ENCODE measurements at regions not wholly inside any gene's neighbourhood (a gene's known extent, or its start where the extent isn't known, plus 50 kb on each side); places are given as distances from the start of the nearest gene placed in this dataset.

DNA sequence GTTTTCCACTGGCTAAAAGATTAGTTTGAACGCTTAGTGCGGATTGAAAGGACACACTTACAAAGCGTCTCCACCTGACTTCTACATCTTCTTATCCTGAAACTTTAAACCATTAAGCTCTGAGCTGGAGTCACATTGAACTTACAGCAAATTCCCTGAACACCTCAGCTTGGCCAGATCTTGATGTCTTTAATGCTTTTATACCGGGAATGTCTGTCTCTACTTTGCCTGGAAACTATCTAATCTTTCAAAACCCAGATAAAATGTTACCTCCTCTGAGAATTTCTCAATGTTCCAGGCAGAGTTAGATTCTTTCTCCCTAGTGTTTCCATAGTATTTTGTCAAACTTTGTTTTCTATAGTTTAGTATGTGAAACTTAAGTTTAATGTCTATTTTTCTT, 179.9 kb downstream of the DTHD1 start:
- H3K27me3 Mint-ChIP-seq = peaks cover 1% of the 10 kb centered on the region
- no peaks in the 10 kb centered on the region for H3K36me3 Mint-ChIP-seq (ENCODE audit: low read depth)
- H3K9me3 Mint-ChIP-seq = no peaks in the 10 kb centered on the region
- intact Hi-C loops (cut with micrococcal nuclease) = no loop called here
- H3K4me1 Mint-ChIP-seq (ENCODE audit: low read depth) = no peaks in the 10 kb centered on the region
- no peak overlapping the region for H3K4me3 Mint-ChIP-seq
- H3K27ac Mint-ChIP-seq = no peak overlapping the region

- Mint-ChIP-seq H3K27me3 (peaks cover 1% of the 10 kb centered on the region), H3K4me3 (no peak overlapping the region), H3K9me3 (no peaks in the 10 kb centered on the region), H3K4me1 (ENCODE audit: low read depth) (no peaks in the 10 kb centered on the region), H3K27ac (no peak overlapping the region), H3K36me3 (ENCODE audit: low read depth) (no peaks in the 10 kb centered on the region)
- intact Hi-C loops (cut with micrococcal nuclease) = no loop called here
Measured at GRCh38 chr4:36467670-36468069, 186.3 kb downstream of the DTHD1 start.

DNA sequence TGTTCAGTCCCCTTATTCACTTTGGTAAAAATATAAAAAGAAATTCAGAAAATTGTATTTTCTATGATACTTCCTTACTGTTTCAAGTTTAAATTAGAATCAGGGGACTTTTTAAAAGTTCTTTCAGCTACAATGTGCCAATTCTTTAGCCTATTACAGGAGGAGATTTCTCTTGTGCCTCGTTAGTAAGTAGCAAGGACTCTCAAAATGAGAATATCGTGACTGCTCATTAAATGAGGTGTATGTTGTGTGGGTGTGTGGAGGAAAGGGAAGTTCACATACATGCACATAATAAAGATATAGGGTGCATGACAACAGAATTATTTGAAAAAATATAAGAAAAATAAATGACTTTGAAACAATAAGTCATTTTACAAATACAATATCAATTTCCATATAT, 190.5 kb downstream of the DTHD1 start:
- Mint-ChIP-seq H3K27me3 (no peaks in the 10 kb centered on the region), H3K27ac (no peak overlapping the region), H3K4me3 (no peak overlapping the region), H3K36me3 (ENCODE audit: low read depth) (no peaks in the 10 kb centered on the region), H3K4me1 (ENCODE audit: low read depth) (no peaks in the 10 kb centered on the region), H3K9me3 (no peaks in the 10 kb centered on the region)
- intact Hi-C loops (cut with micrococcal nuclease) = no loop called here

DNA sequence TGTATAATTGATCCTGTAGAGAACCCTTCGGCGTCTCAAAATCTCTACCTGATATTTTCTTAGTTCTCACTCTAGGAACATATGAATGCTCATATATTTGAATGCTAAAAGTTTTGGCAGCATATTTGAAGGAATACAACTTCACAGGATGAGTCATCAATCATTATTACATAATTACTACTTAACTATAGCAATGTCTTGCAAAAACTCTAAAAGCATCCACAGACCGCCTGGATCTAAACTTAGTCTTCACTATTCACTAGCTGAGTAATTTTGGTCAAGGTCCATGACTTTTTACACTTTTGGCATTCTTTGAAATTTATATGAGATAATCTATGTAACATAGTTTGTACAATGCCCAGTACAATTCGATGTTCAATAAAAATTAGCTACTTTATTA, 194.7 kb downstream of the DTHD1 start:
- Mint-ChIP-seq H3K36me3 (ENCODE audit: low read depth) (no peaks in the 10 kb centered on the region), H3K27ac (no peak overlapping the region), H3K9me3 (no peaks in the 10 kb centered on the region), H3K4me3 (no peak overlapping the region), H3K4me1 (ENCODE audit: low read depth) (no peaks in the 10 kb centered on the region), H3K27me3 (no peaks in the 10 kb centered on the region)
- intact Hi-C loops (cut with micrococcal nuclease) = no loop called here

GRCh38 chr4:36477861-36478260, 196.4 kb downstream of the DTHD1 start:
- no peak overlapping the region for H3K4me3 Mint-ChIP-seq
- H3K36me3 Mint-ChIP-seq (ENCODE audit: low read depth) = no peaks in the 10 kb centered on the region
- no peaks in the 10 kb centered on the region for H3K4me1 Mint-ChIP-seq (ENCODE audit: low read depth)
- no peaks in the 10 kb centered on the region for H3K27me3 Mint-ChIP-seq
- intact Hi-C loops (cut with micrococcal nuclease) = no loop called here
- H3K9me3 Mint-ChIP-seq = no peaks in the 10 kb centered on the region
- H3K27ac Mint-ChIP-seq = no peak overlapping the region

DNA sequence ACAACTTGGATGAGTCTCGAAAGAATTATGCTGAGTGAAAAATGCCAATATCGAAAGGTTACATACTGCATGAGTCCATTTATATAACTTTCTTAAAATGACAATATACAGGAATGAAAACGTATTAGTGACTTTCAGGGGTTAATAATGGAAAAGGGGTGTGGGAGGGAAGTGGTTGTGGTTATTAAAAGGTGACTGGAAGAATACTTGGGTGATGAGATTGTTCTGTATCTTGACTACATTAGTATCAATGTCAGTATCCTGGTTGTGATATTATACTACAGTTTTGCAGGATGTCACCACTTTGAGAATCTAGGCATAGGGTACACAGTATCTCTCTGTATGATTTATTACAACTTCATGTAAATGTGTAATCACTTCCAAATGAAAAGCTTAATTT, 204.5 kb downstream of the DTHD1 start:
- Mint-ChIP-seq H3K9me3 (no peaks in the 10 kb centered on the region), H3K4me1 (ENCODE audit: low read depth) (no peaks in the 10 kb centered on the region), H3K36me3 (ENCODE audit: low read depth) (no peaks in the 10 kb centered on the region), H3K27ac (no peak overlapping the region), H3K27me3 (no peaks in the 10 kb centered on the region), H3K4me3 (no peak overlapping the region)
- intact Hi-C loops (cut with micrococcal nuclease) = no loop called here

- no peaks in the 10 kb centered on the region for H3K27me3 Mint-ChIP-seq
- intact Hi-C loops (cut with micrococcal nuclease) = no loop called here
- no peak overlapping the region for H3K27ac Mint-ChIP-seq
- H3K9me3 Mint-ChIP-seq = no peaks in the 10 kb centered on the region
- no peak overlapping the region for H3K4me3 Mint-ChIP-seq
- no peaks in the 10 kb centered on the region for H3K36me3 Mint-ChIP-seq (ENCODE audit: low read depth)
- H3K4me1 Mint-ChIP-seq (ENCODE audit: low read depth) = no peaks in the 10 kb centered on the region
Measured at GRCh38 chr4:36489798-36490197, 208.4 kb downstream of the DTHD1 start.

DNA sequence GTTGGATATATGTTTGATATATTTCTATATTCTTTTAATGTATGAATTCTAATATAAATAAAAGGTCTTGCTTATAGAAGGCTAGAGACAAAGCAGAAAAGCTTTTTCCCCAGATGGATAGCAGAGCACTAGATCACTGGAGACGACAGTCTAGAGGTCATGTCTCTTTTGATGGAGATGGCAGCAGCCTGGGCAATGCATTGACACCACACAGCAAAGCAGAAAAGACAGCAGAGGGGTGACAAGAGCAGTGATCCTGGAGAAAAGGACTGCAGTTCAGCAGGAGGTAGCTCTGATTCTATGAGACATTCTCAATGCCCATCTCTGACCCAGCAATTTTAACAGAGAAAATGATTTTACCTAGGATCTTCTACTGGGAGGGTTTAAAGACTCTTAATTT, 210.6 kb downstream of the DTHD1 start:
- intact Hi-C loops (cut with micrococcal nuclease) = no loop called here
- H3K27me3 Mint-ChIP-seq = no peaks in the 10 kb centered on the region
- H3K36me3 Mint-ChIP-seq (ENCODE audit: low read depth) = no peaks in the 10 kb centered on the region
- H3K4me3 Mint-ChIP-seq = no peak overlapping the region
- no peak overlapping the region for H3K27ac Mint-ChIP-seq
- no peaks in the 10 kb centered on the region for H3K4me1 Mint-ChIP-seq (ENCODE audit: low read depth)
- H3K9me3 Mint-ChIP-seq = no peaks in the 10 kb centered on the region

- no peak overlapping the region for H3K4me3 Mint-ChIP-seq
- no peaks in the 10 kb centered on the region for H3K36me3 Mint-ChIP-seq (ENCODE audit: low read depth)
- no peaks in the 10 kb centered on the region for H3K27me3 Mint-ChIP-seq
- no peaks in the 10 kb centered on the region for H3K4me1 Mint-ChIP-seq (ENCODE audit: low read depth)
- H3K9me3 Mint-ChIP-seq = no peaks in the 10 kb centered on the region
- intact Hi-C loops (cut with micrococcal nuclease) = no loop called here
- no peak overlapping the region for H3K27ac Mint-ChIP-seq
Measured at GRCh38 chr4:36492590-36492989, 211.2 kb downstream of the DTHD1 start.

GRCh38 chr4:36493251-36493650, 211.8 kb downstream of the DTHD1 start:
- H3K4me1 Mint-ChIP-seq (ENCODE audit: low read depth) = no peaks in the 10 kb centered on the region
- no peaks in the 10 kb centered on the region for H3K27me3 Mint-ChIP-seq
- H3K9me3 Mint-ChIP-seq = no peaks in the 10 kb centered on the region
- H3K27ac Mint-ChIP-seq = no peak overlapping the region
- intact Hi-C loops (cut with micrococcal nuclease) = no loop called here
- no peaks in the 10 kb centered on the region for H3K36me3 Mint-ChIP-seq (ENCODE audit: low read depth)
- H3K4me3 Mint-ChIP-seq = no peak overlapping the region

DNA sequence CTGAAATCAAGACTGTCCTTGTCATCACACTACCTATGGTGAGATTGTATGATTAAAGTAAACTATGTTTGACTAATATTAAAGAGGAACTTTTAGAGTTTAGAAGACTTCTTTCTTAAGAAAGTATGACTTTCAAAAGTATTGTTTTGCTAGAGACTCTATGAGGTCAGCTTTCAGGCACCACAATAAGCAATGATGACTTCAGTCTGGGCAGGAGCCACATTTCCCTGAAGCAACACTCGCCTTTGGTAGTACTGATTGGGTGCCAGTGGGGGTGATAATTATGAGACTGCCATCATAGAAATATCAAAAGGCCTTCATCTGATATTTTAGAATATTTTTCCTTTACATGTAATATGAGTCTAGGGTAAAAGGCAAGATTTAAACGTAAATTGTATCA, 212.6 kb downstream of the DTHD1 start:
- H3K27me3 Mint-ChIP-seq = no peaks in the 10 kb centered on the region
- H3K4me3 Mint-ChIP-seq = no peak overlapping the region
- no peaks in the 10 kb centered on the region for H3K36me3 Mint-ChIP-seq (ENCODE audit: low read depth)
- intact Hi-C loops (cut with micrococcal nuclease) = no loop called here
- no peak overlapping the region for H3K27ac Mint-ChIP-seq
- H3K9me3 Mint-ChIP-seq = no peaks in the 10 kb centered on the region
- no peaks in the 10 kb centered on the region for H3K4me1 Mint-ChIP-seq (ENCODE audit: low read depth)

- Mint-ChIP-seq H3K9me3 (no peaks in the 10 kb centered on the region), H3K27ac (no peak overlapping the region), H3K27me3 (no peaks in the 10 kb centered on the region), H3K4me1 (ENCODE audit: low read depth) (no peaks in the 10 kb centered on the region), H3K36me3 (ENCODE audit: low read depth) (no peaks in the 10 kb centered on the region), H3K4me3 (no peak overlapping the region)
- intact Hi-C loops (cut with micrococcal nuclease) = no loop called here
Measured at GRCh38 chr4:36494747-36495146, 213.3 kb downstream of the DTHD1 start.

GRCh38 chr4:36502350-36502749, 220.9 kb downstream of the DTHD1 start:
- intact Hi-C loops (cut with micrococcal nuclease) = no loop called here
- H3K9me3 Mint-ChIP-seq = no peaks in the 10 kb centered on the region
- H3K4me3 Mint-ChIP-seq = no peak overlapping the region
- H3K4me1 Mint-ChIP-seq (ENCODE audit: low read depth) = no peaks in the 10 kb centered on the region
- H3K36me3 Mint-ChIP-seq (ENCODE audit: low read depth) = no peaks in the 10 kb centered on the region
- no peaks in the 10 kb centered on the region for H3K27me3 Mint-ChIP-seq
- no peak overlapping the region for H3K27ac Mint-ChIP-seq

GRCh38 chr4:36508394-36508793, 227.0 kb downstream of the DTHD1 start:
- Mint-ChIP-seq H3K4me3 (no peak overlapping the region), H3K27ac (no peak overlapping the region), H3K9me3 (no peaks in the 10 kb centered on the region), H3K27me3 (no peaks in the 10 kb centered on the region), H3K4me1 (ENCODE audit: low read depth) (no peaks in the 10 kb centered on the region), H3K36me3 (ENCODE audit: low read depth) (no peaks in the 10 kb centered on the region)
- intact Hi-C loops (cut with micrococcal nuclease) = no loop called here

DNA sequence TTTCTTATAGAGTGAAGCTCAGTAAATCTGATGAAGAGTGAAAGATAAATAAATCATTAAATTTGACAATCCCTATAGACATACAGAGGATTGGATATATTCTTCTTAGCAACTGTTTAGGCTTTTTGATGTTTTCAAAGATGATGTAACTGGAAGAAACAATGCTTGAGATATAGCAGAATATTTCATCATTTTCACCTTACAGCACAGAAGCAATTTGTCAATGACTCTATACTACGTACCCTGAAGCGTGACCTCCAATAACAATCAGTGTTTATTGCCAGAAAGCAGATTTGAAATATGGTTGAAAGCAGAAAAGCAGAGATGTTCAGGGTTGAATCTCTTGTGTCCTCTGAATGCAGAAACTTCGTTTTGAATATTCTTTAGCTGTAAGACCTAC, 228.4 kb downstream of the DTHD1 start:
- no peak overlapping the region for H3K27ac Mint-ChIP-seq
- intact Hi-C loops (cut with micrococcal nuclease) = no loop called here
- H3K9me3 Mint-ChIP-seq = no peaks in the 10 kb centered on the region
- no peaks in the 10 kb centered on the region for H3K4me1 Mint-ChIP-seq (ENCODE audit: low read depth)
- H3K27me3 Mint-ChIP-seq = no peaks in the 10 kb centered on the region
- H3K36me3 Mint-ChIP-seq (ENCODE audit: low read depth) = no peaks in the 10 kb centered on the region
- H3K4me3 Mint-ChIP-seq = no peak overlapping the region

DNA sequence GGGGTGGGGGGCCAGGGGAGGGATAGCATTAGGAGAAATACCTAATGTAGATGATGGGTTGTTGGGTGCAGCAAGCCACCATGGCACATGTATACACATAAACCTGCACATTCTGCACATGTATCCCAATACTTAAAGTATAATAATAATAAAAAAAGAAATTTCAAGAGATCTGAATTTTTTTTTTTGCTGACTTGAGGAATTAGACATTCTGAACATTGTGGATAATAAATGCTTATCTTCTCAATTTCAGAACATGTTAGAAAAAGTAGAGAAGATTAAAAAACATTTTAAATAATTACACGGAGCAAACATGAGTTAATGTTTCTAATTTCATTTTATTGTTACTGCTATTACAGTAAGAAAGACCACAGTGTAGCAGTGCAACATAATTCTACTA, 230.4 kb downstream of the DTHD1 start:
- Mint-ChIP-seq H3K4me3 (no peak overlapping the region), H3K36me3 (ENCODE audit: low read depth) (no peaks in the 10 kb centered on the region), H3K27ac (no peak overlapping the region), H3K9me3 (no peaks in the 10 kb centered on the region), H3K4me1 (ENCODE audit: low read depth) (no peaks in the 10 kb centered on the region), H3K27me3 (no peaks in the 10 kb centered on the region)
- intact Hi-C loops (cut with micrococcal nuclease) = no loop called here
